IPS DF 6.9 (cell line): ENCODE measurements at regions not wholly inside any gene's neighbourhood (a gene's known extent, or its start where the extent isn't known, plus 50 kb on each side); places are given as distances from the start of the nearest gene placed in this dataset.

Source experiments
- DNase-seq: peaks from one replicate; pipeline ENCODE4 v3.0.0-alpha.2; 2013; ENCODE audit warnings: low read depth, low spot score
- H3K27ac ChIP-seq: one replicate; pipeline ENCODE4 v1.5.1; 2013; ENCODE audit warnings: low read length, control low read depth
- H3K27me3 ChIP-seq: 2 replicates; pipeline ENCODE4 v1.6.1; 2013; ENCODE audit warnings: mild to moderate bottlenecking, low read length; ENCODE audit not compliant: control insufficient read depth, insufficient read depth
- H3K36me3 ChIP-seq: 2 replicates; pipeline ENCODE4 v1.6.1; 2013; ENCODE audit warnings: low read length; ENCODE audit not compliant: control insufficient read depth, insufficient read depth
- H3K4me1 ChIP-seq: 2 replicates; pipeline ENCODE4 v1.6.1; 2013; ENCODE audit warnings: low read length; ENCODE audit not compliant: control insufficient read depth, insufficient read depth
- H3K4me3 ChIP-seq: 2 replicates; pipeline ENCODE4 v1.5.1; 2013; ENCODE audit warnings: mild to moderate bottlenecking, low read length
- H3K9me3 ChIP-seq: 2 replicates; pipeline ENCODE4 v1.6.1; 2013; ENCODE audit warnings: low read length, inconsistent platforms; ENCODE audit not compliant: control insufficient read depth, insufficient read depth
- WGBS: extraction: QIAGEN DNeasy Blood & Tissue Kit; methylation state at CpG from one replicate; pipeline ENCODE4 v1.1.7; 2013; ENCODE audit warnings: mixed read lengths, missing lambda C conversion rate; ENCODE audit not compliant: insufficient read length, insufficient coverage; 5-methylcytosine and 5-hydroxymethylcytosine counted together

DNA sequence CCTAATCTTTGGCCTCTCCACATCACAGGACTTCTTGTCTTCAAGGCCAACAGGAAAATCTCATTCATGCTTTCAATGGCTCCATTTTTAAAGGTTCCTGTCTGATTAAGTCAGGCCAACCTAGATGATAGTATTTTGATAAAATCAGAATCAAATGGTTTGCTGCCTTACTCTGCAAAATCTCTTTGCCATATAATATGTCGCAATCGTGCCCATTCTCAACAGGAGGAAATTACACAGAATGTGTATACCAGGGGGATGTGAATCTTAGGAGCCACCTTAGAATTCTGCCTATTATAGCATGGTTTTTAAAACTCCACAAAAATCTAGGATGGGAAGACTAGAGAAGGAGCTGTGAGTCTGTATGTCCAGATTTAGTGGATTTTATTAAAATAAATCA, 612.9 kb upstream of the MAN1A1 start:
- no CpG with 5 or more reads among the region's 2 CpGs for WGBS
- no peaks in the 10 kb centered on the region for H3K9me3 ChIP-seq
- no peaks in the 10 kb centered on the region for H3K36me3 ChIP-seq
- no peaks in the 10 kb centered on the region for H3K27me3 ChIP-seq
- no peak overlapping the region for H3K4me3 ChIP-seq
- no peak overlapping the region for H3K27ac ChIP-seq
- DNase-seq, result no peak
- H3K4me1 ChIP-seq, result peaks cover under 1% of the 10 kb centered on the region; the same call in 1 of the 2 replicates

DNA sequence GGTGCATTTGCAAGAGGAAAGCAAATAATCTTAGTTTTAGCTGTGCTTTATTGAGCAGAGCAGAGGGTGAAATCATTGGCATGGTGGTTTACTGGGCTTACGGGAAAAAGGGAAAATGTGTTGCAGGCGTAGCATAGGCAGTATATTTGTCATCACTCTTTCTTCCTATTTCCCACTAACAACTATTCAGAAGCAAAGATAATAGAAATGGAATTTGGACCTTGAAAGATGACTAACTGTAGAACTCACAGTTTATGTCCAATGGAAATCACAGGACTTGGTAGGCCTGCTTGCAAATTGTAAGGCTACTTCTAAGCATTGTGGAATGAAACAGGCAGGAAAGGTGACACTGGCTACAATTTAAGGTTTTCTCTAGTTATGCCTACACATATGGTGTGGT, 611.9 kb upstream of the MAN1A1 start:
- Histone ChIP-seq H3K4me3 (no peak overlapping the region), H3K4me1 (peaks cover 4% of the 10 kb centered on the region), H3K36me3 (no peaks in the 10 kb centered on the region), H3K9me3 (no peaks in the 10 kb centered on the region), H3K27me3 (no peaks in the 10 kb centered on the region), H3K27ac (no peak overlapping the region)
- DNase-seq, result no peak
- WGBS, result no CpG with 5 or more reads among the region's 2 CpGs

- Histone ChIP-seq H3K4me1 (peaks cover 4% of the 10 kb centered on the region), H3K27me3 (no peaks in the 10 kb centered on the region), H3K4me3 (no peak overlapping the region), H3K36me3 (no peaks in the 10 kb centered on the region), H3K9me3 (no peaks in the 10 kb centered on the region), H3K27ac (no peak overlapping the region)
- no CpG with 5 or more reads among the region's 5 CpGs for WGBS
- no peak for DNase-seq
Observed at GRCh38 chr6:119960456-119960855, 610.9 kb upstream of the MAN1A1 start.

GRCh38 chr6:119960036-119960435, 610.5 kb upstream of the MAN1A1 start:
- no peaks in the 10 kb centered on the region for H3K9me3 ChIP-seq
- no peak for DNase-seq
- peaks cover 4% of the 10 kb centered on the region for H3K4me1 ChIP-seq
- no peaks in the 10 kb centered on the region for H3K27me3 ChIP-seq
- no peak overlapping the region for H3K27ac ChIP-seq
- H3K4me3 ChIP-seq, result no peak overlapping the region
- H3K36me3 ChIP-seq, result no peaks in the 10 kb centered on the region
- WGBS, result no CpG with 5 or more reads among the region's 3 CpGs

DNA sequence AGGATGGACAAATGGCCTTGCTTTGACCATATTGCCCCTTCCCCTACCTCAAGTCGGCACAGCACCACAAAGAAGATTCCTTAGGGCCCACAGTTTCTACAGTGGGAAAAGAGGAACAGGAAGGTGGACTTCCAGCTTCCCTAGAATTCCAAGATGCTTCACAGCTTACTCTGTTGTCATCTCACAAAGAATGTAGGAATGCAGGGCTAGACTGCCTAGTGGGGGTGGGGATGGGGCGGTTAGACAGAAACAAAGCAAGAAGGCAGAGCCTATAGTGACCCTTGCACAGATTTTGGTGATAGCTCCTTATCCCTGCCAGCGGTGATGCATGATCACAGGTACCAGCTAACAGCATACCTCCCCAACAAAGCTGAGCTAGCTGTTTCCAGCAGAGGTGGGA, 607.6 kb upstream of the MAN1A1 start:
- no CpG with 5 or more reads among the region's 3 CpGs for WGBS
- Histone ChIP-seq H3K27me3 (no peaks in the 10 kb centered on the region), H3K9me3 (no peaks in the 10 kb centered on the region), H3K4me1 (peaks cover 4% of the 10 kb centered on the region), H3K36me3 (no peaks in the 10 kb centered on the region), H3K27ac (no peak overlapping the region), H3K4me3 (no peak overlapping the region)
- no peak for DNase-seq

DNA sequence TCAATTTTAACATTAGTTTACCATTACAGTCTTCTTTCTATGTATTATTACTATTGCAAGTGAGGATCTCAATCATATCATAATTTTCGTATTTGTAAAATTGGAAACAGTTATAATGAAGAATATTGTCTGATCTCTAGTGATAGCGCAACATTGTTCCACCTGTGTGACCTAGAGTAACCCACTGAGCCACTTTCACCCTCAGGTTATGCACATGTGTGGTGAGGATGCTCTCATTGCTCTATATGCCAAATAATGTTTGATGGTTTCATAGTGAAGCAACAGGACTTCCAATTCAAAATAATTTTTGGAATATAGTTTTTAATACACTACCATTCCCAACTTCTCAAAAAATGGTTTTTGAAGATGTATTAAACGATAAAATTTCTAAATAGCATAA, 603.1 kb upstream of the MAN1A1 start:
- DNase-seq, result no peak
- no peak overlapping the region for H3K27ac ChIP-seq
- no peaks in the 10 kb centered on the region for H3K9me3 ChIP-seq
- no peak overlapping the region for H3K4me3 ChIP-seq
- H3K27me3 ChIP-seq, result no peaks in the 10 kb centered on the region
- peaks cover 4% of the 10 kb centered on the region for H3K4me1 ChIP-seq
- no peaks in the 10 kb centered on the region for H3K36me3 ChIP-seq
- no CpG with 5 or more reads among the region's 3 CpGs for WGBS

GRCh38 chr6:119950681-119951080, 601.1 kb upstream of the MAN1A1 start:
- Histone ChIP-seq H3K9me3 (no peaks in the 10 kb centered on the region), H3K27ac (no peak overlapping the region), H3K36me3 (no peaks in the 10 kb centered on the region), H3K4me3 (no peak overlapping the region), H3K4me1 (no peaks in the 10 kb centered on the region), H3K27me3 (no peaks in the 10 kb centered on the region)
- no peak for DNase-seq

GRCh38 chr6:119942078-119942752, 592.7 kb upstream of the MAN1A1 start:
- no peak for DNase-seq
- Histone ChIP-seq H3K4me3 (no peak overlapping the region), H3K36me3 (no peaks in the 10 kb centered on the region), H3K9me3 (no peaks in the 10 kb centered on the region), H3K27ac (no peak overlapping the region), H3K27me3 (no peaks in the 10 kb centered on the region), H3K4me1 (no peaks in the 10 kb centered on the region)
- WGBS, result no CpG with 5 or more reads among the region's 3 CpGs

DNA sequence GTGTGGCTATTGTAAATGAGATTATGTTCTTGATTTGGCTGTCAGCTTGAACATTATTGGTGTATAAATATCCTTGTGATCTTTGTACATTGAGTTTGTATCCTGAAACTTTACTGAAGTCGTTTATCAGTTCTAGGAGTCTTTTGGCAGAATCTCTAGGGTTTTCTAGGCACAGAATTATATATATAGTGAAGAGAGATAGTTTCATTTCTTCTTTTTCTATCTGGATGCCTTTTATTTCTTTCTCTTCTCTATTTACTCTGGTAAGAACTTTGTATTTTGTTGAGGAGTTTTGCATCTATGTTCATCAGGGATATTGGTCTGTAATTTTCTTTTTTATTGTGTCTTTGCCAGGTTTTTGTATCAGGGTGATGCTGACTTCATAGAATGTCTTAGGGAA, 589.2 kb upstream of the MAN1A1 start:
- DNase-seq, result no peak
- WGBS, result no CpG with 5 or more reads among the region's 1 CpG

GRCh38 chr6:119934816-119935215, 585.3 kb upstream of the MAN1A1 start:
- no peak for DNase-seq
- Histone ChIP-seq H3K9me3 (no peaks in the 10 kb centered on the region), H3K27ac (no peak overlapping the region), H3K4me3 (no peak overlapping the region), H3K4me1 (no peaks in the 10 kb centered on the region), H3K27me3 (no peaks in the 10 kb centered on the region), H3K36me3 (no peaks in the 10 kb centered on the region)
- WGBS, result no CpG with 5 or more reads among the region's 1 CpG

More for the DNA sequence above, 589.2 kb upstream of the MAN1A1 start:
- H3K36me3 ChIP-seq, result no peaks in the 10 kb centered on the region
- no peaks in the 10 kb centered on the region for H3K4me1 ChIP-seq
- H3K27me3 ChIP-seq, result no peaks in the 10 kb centered on the region
- no peak overlapping the region for H3K27ac ChIP-seq
- no peak overlapping the region for H3K4me3 ChIP-seq
- no peaks in the 10 kb centered on the region for H3K9me3 ChIP-seq

DNA sequence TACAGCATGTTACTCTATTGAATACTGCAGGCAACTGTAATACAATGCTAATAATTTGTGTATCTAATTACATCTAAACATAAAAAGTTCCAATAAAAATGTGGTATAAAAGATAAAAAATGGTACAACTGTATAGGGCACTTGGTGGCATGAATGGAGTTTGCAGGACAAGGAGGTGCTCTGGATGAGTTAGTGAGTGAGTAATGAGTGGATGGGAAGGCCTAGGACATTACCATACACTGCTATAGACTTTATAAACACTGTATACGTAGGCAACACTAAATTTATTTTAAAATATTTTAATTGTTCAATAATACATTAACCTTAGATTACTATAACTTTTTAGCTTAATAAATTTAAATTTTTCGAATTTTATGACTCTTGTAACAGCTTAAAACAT, 579.6 kb upstream of the MAN1A1 start:
- H3K27me3 ChIP-seq, result no peaks in the 10 kb centered on the region
- no peak overlapping the region for H3K4me3 ChIP-seq
- H3K36me3 ChIP-seq, result no peaks in the 10 kb centered on the region
- H3K9me3 ChIP-seq, result no peaks in the 10 kb centered on the region
- no peaks in the 10 kb centered on the region for H3K4me1 ChIP-seq
- WGBS, result no CpG with 5 or more reads among the region's 2 CpGs
- DNase-seq, result no peak
- H3K27ac ChIP-seq, result no peak overlapping the region
